Fibroblast of gingiva (primary cell): ENCODE measurements at regions not wholly inside any gene's neighbourhood (a gene's known extent, or its start where the extent isn't known, plus 50 kb on each side); places are given as distances from the start of the nearest gene placed in this dataset.

Experiments
- DNase-seq: peaks from one replicate; pipeline ENCODE4 v3.0.0-alpha.2; 2011; ENCODE audit warnings: low read depth

GRCh38 chr1:239886266-239886665 is 205.4 kb upstream of the FMN2 start:
- no peak for DNase-seq

GRCh38 chr1:239888639-239889038 is 203.0 kb upstream of the FMN2 start:
- no peak for DNase-seq

- DNase-seq: no peak
These were observed 199.9 kb upstream of the FMN2 start for GRCh38 chr1:239891621-239892358.

- DNase-seq: no peak
These were observed 199.1 kb upstream of the FMN2 start for GRCh38 chr1:239892602-239893001.

- DNase-seq: no peak
These were observed 198.5 kb upstream of the FMN2 start for GRCh38 chr1:239893127-239893731.

- DNase-seq: no peak
These were observed 195.1 kb upstream of the FMN2 start for GRCh38 chr1:239896569-239896968.

GRCh38 chr1:239896980-239897379 is 194.7 kb upstream of the FMN2 start:
- DNase-seq: no peak

- DNase-seq: no peak
These were observed 194.2 kb upstream of the FMN2 start for GRCh38 chr1:239897458-239897857.

GRCh38 chr1:239898062-239898730 is 193.5 kb upstream of the FMN2 start:
- peak; percentile 71 for DNase-seq

- no peak for DNase-seq
These were observed 191.9 kb upstream of the FMN2 start for GRCh38 chr1:239899747-239900146.

- no peak for DNase-seq
These were observed 185.3 kb upstream of the FMN2 start for GRCh38 chr1:239906394-239906793.

GRCh38 chr1:239909898-239910297 is 181.8 kb upstream of the FMN2 start:
- DNase-seq: peak; percentile 83

- peak; percentile 48 for DNase-seq
These were observed 179.2 kb upstream of the FMN2 start for GRCh38 chr1:239912471-239912870.

GRCh38 chr1:239913141-239913585 is 178.5 kb upstream of the FMN2 start:
- DNase-seq: no peak

- peak; percentile 90 for DNase-seq
These were observed 176.9 kb upstream of the FMN2 start for GRCh38 chr1:239914751-239915231.

- DNase-seq: no peak
These were observed 173.0 kb upstream of the FMN2 start for GRCh38 chr1:239918634-239919033.

GRCh38 chr1:239920214-239920613 is 171.5 kb upstream of the FMN2 start:
- DNase-seq: no peak

- DNase-seq: no peak
These were observed 168.7 kb upstream of the FMN2 start for GRCh38 chr1:239922778-239923522.

GRCh38 chr1:239924741-239925350 is 166.8 kb upstream of the FMN2 start:
- DNase-seq: no peak

GRCh38 chr1:239926184-239926583 is 165.5 kb upstream of the FMN2 start:
- DNase-seq: no peak

GRCh38 chr1:239929317-239929716 is 162.4 kb upstream of the FMN2 start:
- DNase-seq: no peak

- DNase-seq: no peak
These were observed 160.9 kb upstream of the FMN2 start for GRCh38 chr1:239930686-239931262.
